ENCODE measurements at regions not wholly inside any gene's neighbourhood (a gene's known extent, or its start where the extent isn't known, plus 50 kb on each side); places are given as distances from the start of the nearest gene placed in this dataset.
"Not testable (repeated sequence)": the region's sequence is repeated elsewhere in the genome, so short reads cannot be mapped to it uniquely, and the experiment has no call there.

DNA sequence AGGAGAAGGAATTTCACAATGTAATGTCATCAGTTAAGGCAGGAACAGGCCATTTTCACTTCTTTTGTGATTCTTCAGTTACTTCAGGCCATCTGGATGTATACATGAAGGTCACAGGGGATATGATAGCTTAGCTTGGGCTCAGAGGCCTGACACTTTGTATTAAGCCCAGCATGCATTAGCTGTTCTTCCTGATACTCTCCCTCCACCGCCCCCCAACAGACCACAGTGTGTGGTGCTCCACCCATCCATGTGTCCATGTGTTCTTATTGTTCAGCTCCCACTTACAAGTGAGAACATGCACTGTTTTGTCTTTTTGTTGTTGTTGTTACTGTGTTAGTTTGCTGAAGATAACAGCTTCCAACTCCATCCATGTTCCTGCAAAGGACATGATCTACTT, 1453.4 kb downstream of the FAM181B start:
- not testable (repeated sequence) for DNase-seq (ENCODE audit: low spot score)

DNA sequence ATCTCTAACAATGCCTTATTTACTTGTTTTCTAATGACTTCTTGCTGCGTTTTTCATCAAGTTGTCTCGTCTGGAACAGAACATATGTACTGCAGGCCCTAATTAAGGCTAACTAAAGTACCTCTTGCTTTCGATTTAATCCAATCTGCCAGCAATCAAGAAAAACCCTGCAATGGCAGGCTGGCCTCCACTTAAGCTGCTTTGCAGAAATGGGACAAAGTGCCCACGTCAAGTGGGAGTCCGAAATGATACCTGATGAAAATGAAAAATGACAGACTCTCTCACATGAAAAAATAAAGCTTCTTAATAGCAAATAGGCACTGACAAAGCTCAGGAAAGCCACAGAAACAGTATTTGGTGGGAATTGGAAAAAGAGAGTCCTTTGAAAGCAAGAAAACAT, 1454.7 kb downstream of the FAM181B start:
- no peak for DNase-seq (ENCODE audit: low spot score)

DNA sequence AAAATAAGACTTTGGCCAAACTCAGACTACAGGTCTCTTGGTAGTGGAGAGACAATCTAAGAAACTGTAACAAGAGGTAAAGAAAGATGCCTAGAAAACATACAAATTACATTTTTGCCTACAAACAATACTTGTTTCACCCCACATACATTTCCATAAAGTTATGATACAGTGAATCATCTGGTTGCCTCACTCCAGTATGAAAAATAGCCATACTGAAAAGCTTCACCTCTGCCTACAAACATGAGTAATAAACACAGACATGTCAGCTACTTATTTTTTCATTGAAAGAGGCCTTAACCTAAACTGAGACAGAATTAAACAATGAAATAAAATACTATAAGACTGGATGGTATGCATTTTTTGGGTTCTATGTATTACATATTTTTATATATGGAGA, 1463.0 kb downstream of the FAM181B start:
- DNase-seq (ENCODE audit: low spot score), result no peak

DNA sequence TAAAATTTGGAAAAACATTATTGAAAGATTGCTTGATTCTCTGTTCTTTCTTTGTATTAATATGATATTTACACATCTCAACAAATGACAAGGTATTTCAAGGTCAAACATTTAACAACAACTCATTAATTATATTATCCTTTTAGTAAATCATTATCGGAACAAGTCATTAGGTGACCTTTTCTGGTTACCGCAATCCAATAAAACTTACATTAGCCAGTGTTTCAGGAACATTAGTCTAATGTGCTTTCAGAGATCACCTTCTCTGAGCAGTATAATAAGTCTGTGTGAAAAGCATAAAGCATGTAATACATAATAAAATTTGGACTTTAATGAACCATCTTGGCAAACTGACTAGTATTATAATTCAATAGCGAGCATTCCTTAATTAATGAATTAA, 1466.4 kb downstream of the FAM181B start:
- DNase-seq (ENCODE audit: low spot score), result no peak

DNA sequence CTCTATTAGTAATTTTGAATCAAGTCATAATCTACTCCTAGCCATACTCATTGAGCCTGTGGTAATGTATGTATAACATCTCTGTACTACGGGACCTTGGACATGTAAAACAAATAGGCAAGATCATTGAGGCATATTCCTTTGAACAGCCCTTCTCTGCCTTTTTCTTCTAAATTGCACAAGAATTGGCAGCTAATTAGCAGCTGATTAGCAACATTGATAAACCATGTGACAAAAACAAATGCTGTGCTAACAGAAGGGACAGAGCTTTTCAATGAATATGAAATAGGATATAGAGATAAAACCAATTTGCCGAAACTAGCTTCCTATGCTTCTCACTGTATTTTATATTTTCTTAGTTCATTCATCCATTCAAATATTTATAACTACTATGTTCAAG, 1474.2 kb downstream of the FAM181B start:
- DNase-seq (ENCODE audit: low spot score), result no peak

DNA sequence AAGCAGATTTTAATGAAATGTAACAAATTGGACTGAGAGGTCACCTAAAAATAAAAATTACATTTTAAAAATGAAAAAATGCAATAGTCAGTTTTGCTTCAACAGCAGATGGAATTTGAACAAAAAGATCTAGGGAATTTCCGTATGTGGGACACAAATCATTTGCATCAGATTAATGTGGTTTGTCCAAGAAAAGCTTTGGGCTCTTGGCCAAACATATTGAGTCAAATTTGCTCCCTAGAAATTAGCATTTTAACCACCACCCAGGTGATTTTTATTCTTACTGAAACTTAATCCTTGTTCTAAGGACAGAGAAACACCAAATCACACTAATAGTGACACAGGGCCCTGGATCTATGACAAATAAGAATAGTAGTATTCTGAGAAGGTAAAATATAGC, 1477.8 kb downstream of the FAM181B start:
- no peak for DNase-seq (ENCODE audit: low spot score)

DNA sequence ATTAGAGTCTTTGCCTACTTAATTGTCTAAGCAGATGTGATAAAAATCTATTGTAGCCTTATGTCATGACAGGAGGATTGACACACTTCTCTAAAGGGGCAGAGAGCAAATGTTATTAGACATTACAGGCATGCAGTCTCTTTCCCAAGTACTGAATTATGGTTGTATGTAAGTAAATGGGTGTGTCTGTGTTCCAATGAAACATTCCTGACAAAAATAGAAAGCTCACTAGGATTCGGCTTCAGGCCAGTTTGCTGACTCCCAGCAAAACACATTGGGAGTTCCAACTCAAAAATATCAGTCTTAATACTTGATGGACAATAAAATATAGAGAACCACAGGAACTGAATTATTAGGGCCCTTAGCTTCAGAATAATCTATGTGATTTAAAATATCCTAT, 1480.4 kb downstream of the FAM181B start:
- DNase-seq (ENCODE audit: low spot score), result no peak

DNA sequence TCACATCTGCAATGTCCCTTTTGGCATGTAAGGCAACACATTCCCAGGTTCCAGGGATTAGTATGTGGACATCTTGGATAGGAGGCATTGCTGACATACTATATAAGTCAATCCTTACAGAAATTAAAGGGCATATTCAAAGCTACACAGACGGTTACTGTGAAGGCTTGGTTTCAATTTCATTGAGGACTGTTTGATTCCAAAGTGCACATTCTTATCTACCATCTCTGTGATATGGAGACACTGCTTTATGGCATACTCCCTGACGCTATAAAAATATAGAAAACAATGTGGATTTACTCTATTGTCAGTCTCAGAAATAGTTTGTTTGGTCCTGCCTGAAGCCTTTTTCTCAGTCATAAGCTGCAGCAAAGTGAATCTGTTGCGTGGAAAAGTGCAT, 1486.7 kb downstream of the FAM181B start:
- no peak for DNase-seq (ENCODE audit: low spot score)

DNA sequence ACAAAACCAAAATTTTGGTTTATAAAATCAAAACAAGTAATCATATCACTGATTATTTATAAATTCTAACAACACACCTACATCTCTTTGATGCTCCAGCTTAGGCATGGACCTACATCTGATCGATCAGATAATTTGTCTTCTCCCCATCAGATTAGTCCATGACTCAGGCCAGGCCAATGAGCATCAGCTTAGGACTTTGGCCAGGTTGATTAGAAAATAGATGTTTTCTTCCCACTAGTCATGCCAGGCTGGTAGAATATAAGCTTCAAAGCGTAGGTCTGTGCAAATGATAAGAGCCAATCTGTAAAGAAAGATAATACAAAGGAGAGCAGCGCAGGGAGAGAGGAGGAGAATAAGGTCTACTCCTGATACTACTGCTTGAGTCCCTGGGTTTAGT, 1487.9 kb downstream of the FAM181B start:
- no peak for DNase-seq (ENCODE audit: low spot score)

DNA sequence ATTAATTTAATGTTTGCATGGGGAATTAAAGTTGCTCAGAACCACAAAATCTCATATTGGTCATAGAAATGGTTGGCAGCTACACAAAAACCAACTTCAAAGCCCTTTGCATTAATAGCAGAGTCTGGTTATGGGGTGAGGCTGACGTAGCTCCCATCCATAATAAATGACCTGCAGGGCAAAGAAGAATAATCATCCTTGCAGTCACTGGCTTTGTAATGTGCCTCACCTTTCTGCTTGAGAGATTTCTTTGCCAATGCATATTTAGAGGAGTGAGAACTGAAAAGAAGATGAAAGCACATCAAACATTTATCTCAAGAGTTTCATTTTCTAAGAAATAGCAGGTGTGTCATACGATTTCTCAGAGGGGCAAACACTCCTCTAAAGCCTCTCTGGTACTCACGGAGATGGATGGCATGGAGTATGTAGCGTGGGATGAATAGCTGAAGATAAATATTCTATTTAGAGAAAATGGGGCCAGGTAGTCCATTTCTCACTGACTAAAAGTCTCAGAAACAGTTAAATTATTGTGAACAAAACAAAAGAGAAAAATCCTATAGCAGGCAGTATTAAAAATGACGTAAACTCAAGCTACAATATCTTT, 1491.9 kb downstream of the FAM181B start:
- no peak for DNase-seq (ENCODE audit: low spot score)

DNA sequence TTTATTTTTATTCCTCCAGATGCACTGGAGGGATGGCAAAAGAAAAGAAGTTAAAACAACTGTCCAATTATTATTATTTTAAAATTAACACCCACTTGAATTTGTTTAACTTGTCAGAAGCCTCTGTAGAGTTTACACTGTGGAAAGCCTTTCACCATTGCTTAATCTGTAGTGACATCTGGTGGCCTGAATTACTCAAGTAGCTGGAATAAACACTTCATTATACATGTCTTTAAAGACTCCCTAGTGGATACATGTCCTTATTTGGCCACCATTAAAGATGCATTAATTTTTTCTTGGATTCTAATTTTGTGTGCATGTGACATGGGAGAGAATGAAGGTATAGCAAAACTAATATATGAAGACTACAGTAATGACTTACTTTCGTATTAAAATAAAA, 1496.5 kb downstream of the FAM181B start:
- DNase-seq (ENCODE audit: low spot score), result peak; percentile 1

DNA sequence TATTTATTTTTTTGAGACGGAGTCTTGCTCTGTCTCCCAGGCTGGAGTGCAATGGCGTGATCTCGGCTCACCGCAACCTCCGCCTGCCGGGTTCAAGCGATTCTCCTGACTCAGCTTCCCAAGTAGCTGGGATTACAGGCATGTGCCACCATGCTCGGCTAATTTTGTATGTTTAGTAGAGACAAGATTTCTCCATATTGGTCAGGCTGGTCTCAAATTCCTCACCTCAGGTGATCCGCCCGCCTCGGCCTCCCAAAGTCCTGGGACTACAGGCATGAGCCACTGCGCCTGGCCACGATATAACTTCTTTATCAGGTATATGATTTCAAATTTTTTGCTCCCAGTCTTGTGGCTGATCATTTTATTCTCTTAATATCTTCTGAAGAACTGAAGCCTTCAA, 1506.3 kb downstream of the FAM181B start:
- DNase-seq (ENCODE audit: low spot score), result not testable (repeated sequence)

DNA sequence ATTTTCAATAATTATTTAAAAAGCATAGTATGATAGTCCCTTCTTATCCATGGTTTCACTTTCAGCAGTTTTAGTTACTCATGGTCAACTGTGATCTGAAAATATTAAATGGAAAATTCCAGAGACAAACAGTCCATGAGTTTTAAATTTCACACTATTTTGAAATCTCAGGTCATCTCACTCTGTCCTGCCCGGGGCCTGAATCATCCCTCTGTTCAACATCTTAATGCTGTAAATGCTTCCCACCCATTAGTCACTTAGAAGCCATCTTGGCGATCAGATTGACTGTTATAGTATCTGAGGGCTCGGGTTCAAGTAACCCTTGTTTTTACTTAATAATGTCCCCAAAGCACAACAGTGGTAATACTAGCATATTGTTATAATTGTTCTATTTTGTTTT, 1509.3 kb downstream of the FAM181B start:
- DNase-seq (ENCODE audit: low spot score), result no peak

DNA sequence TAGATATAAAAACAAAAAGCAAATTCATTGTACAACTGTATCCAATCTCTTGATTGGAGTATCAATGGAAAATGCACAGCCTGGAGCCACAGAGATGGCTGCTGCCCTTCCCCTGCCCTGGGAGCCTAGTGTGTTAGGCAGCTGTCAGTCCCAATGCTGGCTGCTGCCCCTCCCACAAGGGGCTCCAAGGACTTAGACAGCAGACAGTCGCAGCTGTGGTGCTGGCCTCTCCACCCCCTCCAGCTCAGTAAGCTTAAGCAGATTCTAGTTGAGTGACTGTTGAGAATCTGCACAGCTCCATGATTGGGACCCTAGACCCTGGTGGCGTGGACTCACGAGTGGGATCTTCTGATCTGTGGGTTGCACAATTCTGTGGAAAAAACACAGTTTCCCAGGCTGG, 1511.2 kb downstream of the FAM181B start:
- no peak for DNase-seq (ENCODE audit: low spot score)

DNA sequence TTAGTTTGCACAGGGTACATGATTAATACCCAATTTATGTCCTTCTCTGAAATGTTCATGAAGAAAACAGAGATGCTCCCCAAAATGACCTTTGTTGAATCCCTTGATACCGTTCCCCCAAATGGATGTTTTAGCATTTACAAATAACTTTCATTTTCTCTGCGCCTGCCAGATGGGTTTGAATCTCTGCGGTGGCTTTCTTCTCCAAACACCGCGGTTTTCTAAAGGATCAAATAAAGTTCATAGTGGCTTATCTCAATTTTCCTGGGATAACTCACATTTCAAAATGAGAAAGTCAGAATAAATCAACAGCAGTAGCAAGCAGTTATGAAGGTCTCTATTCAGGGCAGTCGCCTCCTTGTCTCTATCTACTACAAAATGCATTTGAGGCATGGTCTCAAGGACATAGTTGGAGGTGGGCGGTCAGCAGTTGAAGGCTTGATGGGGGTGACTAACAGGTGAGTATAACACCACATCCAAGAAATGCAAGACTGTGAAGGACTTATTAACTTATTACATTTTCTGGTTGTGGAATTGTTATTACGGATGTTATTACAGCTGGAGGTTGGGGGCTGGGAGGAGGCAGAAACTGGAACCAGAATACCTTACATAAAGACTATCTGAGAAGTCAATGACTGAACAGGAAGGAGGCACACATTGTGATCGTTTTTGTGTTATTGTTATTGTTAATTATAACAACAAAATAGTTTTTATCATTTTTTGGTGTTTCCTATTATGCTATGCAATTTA, 1513.3 kb downstream of the FAM181B start:
- no peak for DNase-seq (ENCODE audit: low spot score)

DNA sequence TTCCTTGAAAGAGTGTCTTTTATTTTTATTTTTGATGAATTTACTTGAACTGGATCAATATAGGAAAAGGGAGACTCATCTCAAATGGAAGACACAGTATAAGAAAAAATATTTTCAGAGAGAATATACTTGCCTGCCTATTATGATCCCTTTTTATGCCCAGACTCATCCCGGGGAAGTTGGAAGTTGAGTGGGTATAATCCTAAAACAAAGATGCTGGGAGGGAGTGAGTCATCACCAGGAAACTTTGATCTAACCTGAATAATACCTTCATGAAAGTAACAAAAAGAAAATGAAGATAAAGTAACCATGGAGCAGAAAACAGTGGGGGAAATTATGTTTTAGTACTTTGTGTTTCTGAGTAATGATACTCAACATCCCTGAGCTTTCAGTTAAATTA, 1514.0 kb downstream of the FAM181B start:
- DNase-seq (ENCODE audit: low spot score), result no peak

DNA sequence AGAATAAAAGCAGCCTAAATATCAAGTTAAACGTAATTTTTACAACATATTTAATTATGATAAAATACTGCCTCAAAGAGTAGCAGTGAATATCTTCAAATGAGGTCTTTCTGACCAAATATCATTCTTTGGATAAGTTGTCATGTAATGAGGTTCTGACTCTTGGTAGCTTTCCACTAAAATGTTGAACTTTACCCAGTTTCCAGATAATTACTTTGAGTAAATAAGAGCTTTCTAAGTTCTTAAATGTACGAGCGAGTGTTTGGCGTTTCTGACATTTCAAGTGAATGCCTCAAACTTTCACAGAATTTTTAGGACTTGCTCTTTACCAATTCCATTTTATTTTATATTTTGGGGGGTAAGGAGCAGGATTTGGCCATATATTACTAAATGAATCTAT, 1515.2 kb downstream of the FAM181B start:
- no peak for DNase-seq (ENCODE audit: low spot score)

DNA sequence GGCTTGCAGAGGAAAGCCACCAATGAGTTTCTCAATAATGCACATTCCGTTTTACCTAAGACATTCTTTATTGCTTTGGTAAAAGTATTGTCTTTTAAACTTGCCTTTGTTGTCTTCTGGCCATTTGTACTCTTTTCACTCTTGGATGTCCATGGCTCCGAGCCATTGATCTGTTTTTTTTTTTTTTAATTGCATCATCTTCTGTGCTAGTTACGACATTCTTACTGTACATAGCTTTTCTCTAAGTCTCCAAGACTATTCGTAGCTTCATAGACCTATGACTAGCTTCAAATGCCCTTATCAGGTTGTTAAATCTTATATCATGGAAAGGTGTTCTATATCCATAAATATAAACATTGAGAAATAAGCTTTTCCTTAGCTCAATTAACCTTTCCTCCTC, 1522.6 kb downstream of the FAM181B start:
- DNase-seq (ENCODE audit: low spot score), result no peak

DNA sequence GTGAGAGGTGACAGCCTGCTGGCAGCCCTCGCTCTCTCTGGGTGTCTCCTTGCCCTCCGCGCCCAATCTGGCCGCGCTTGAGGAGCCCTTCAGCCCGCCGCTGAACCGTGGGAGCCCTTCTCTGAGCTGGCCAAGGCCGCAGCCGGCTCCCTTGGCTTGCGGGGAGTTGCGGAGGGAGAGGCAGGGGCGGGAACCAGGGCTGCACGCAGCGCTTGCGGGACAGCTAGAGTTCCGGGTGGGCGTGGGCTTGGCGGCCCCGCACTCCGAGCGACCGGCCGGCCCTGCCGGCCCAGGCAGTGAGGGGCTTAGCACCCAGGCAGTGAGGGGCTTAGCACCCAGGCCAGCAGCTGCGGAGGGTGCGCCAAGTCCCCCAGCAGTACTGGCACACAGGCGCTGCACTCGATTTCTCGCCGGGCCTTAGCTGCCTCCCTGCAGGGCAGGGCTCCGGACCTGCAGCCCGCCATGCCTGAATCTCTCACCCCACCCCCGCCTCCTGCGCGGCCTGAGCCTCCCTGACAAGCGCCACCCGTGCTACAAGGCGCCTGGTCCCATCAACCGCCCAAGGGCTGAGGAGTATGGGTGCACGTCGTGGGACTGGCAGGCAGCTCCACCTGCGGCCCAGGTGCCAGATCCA, 1526.1 kb downstream of the FAM181B start:
- DNase-seq (ENCODE audit: low spot score), result no peak

DNA sequence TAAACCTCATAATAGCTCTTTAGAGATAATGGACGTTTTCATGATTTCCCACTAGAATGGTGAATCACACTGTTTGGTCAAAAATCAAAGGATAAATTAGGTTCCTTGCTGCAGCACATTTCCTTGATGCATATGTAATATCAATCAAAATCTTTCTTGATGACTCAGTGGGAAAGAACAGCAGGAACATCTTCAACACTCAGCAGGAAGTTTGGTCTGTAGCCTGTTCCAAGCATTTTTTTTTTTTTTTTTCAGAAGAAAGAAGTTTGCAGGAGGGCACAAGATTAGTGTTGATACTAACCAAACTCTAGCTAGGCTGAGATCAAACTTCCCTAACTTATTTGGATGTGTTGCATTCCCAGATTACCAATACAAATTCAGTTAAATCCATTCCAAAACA, 1529.8 kb downstream of the FAM181B start:
- DNase-seq (ENCODE audit: low spot score), result no peak

DNA sequence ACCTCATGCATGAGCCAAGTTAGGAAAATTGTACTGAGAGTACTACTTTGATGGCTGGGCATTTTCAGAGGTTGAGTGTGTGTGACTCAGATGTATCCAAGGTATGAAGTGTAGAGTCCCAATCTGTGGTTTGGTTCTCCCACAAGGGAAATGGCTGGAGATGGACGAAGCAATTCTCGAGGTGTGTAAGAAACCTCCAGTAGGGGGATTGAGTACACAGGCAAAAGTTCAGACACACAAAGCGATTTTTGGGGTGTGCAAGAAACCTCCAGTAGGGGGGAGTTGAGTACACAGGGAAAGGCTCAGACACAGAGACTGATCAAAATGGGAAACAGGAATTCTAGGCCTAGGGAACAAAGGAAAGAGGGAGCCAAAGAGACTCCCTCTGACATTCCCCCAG, 1536.3 kb downstream of the FAM181B start:
- no peak for DNase-seq (ENCODE audit: low spot score)

DNA sequence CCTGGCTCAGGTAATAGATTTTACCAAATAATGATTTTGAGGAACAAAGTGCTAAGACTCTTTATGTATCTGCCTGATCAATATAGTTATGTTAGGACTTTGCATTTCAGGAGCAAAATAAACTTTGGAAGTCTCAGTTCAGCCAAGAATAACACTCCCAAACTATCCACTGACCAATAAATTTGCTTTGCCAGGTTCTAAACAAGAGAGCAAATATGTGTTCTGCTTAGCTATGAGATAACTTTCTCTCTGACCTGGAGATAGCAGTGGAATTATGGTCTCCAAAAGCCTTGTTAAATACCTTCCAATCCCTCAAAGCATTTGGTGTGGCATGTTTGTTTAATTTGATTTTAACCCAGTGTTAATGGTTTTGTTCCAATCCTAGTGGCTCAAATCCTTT, 1541.1 kb downstream of the FAM181B start:
- DNase-seq (ENCODE audit: low spot score), result no peak

DNA sequence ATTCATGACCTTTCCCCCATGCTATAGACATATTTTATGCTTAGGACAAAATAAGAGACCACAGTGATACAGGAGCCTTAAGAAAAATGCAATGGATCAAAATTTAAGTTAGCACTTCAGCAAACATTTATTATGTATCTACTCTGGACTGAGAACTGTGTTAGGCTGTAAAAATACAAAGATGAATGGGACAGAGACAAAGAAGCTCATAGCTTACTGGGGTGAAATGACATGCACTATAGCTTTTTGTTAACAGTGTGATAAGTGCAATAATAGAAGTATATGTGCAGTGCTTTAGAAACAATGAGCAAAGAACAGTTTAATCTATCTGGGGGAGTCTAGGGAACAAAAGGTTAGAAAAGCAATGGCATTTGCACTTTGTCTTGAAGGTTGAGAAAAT, 1543.1 kb downstream of the FAM181B start:
- DNase-seq (ENCODE audit: low spot score), result no peak

DNA sequence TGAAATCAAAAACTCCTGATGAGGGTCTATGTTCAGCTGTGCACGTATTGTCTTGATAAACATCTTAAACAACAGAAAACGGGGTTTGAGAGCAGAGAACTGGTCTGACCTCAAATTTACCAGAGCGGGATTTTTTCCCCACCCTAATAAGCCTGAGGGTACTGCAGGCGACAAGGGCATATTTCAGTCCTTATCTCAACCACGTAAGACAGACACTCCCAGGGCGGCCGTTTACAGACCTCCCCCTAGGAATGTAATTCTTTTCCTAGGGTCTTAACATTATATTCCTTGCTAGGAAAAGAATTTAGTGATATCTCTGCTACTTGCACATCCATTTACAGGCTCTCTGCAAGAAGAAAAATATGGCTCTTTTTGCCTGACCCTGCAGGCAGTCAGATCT, 1546.6 kb downstream of the FAM181B start:
- not testable (repeated sequence) for DNase-seq (ENCODE audit: low spot score)
